ENCODE measurements at regions not wholly inside any gene's neighbourhood (a gene's known extent, or its start where the extent isn't known, plus 50 kb on each side); places are given as distances from the start of the nearest gene placed in this dataset.

DNA sequence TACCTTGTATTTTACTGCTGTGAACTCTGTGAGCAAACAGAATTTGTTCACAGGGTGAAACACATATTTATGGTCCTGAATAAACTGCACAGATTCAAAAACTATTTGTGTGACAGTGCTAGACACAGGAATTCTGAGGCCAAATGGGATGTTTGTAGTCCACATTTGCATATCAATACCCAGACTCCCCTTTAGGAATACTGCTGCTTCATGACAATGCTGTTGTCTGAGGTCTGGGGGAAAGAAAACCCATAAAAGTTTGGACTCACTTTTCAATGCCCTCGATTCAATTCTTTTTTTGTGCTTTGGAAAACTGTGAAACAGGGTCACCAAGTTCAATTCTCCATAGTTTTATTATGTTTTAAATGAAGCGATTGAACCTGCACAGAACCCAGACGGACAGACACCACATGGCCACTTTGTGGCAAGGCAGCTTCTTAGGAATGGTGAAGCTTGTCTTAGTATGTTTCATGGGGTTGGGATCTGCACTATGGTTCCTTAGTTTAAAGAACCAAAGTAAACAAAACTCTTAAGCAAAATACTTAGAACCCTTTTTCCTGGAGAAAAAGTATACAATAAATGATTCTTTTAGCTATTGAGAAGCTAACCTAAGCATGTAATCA is 92.3 kb upstream of the MAD2L1 start:
- no peak for DNase-seq

GRCh38 chr4:120158046-120158445 is 91.4 kb upstream of the MAD2L1 start:
- no peak for DNase-seq

- no peak for DNase-seq
These were observed 89.6 kb upstream of the MAD2L1 start for GRCh38 chr4:120156120-120156718.

GRCh38 chr4:120155287-120155686 is 88.6 kb upstream of the MAD2L1 start:
- DNase-seq, result no peak

- no peak for DNase-seq
These were observed 78.0 kb upstream of the MAD2L1 start for GRCh38 chr4:120144634-120145033.

DNA sequence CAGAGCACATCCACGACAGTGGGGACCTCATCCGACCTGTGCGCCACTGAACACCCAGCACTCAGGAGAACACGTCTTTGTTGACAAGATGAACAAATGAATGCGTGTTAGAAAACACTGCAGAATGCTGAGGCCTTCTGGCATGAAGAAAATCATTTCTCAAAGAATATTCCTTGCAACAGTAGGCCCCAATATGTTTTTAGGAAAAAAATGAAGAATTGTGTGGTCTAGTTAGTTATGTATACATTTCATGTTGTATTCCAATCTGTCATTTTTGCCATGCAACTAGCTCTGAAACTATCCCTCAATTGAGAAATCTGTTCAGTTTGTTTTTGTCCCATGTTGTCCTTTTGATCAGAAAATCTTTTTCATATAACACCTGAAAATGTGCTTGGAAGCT is 77.4 kb upstream of the MAD2L1 start:
- no peak for DNase-seq

DNA sequence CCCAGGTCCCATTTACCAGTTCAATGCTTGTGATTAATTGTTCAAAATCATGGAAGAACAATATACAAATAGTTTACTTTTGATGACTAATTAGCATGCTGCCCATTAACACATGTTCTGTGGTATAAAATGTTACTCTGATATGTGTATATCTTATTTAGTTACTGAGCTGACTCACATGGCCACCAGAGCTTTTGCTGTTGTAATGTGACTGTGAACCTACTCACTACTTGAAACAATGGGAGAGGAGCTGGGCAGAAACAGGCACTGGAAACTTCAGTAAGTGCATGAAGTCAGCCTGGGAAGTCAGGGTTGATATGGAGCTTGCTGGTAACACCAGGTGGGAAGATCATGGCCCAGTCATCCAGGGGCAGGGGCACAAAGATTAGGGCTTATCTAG is 72.7 kb upstream of the MAD2L1 start:
- no peak for DNase-seq

DNA sequence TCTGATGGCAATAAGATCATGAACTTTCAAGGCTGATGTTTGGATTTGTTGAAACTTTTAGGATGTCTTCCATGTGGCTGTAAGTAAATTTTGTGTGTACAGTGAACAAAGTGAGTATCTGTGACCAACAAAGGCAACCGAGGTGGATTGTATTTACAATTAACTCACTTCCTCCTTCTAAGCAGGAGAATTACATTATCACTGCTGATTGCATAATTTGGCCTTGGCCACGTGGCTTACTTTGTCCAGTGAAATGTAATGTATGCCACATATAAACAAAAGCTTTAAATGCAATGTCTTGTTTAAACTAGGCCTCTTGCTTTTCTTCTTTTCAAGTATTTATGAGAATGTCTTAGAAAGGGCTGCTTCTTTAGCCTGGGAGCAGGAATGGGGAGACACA is 66.3 kb upstream of the MAD2L1 start:
- DNase-seq, result no peak

DNA sequence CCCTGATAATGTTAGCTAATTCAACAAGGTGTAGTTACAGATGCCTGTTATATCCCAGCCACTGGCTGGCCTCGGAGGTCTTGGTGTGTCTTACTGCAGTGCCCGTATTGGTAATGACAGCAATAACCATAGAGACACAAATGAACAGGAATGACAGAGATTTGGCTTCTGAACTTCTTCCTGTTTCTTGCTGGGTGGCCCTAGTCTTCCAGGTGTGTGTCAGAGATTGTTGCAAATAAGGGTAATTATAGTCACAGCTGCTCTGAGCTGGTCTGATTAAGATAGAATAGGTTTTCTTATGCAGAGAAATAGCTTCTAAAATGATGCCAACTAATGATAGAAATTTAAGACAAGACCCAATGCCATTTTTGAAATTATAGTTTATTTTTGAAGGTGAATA is 64.1 kb upstream of the MAD2L1 start:
- DNase-seq, result no peak
